GM19438 (cell line): ENCODE measurements at regions not wholly inside any gene's neighbourhood (a gene's known extent, or its start where the extent isn't known, plus 50 kb on each side); places are given as distances from the start of the nearest gene placed in this dataset.
"Not testable (repeated sequence)": the region's sequence is repeated elsewhere in the genome, so short reads cannot be mapped to it uniquely, and the experiment has no call there.

Source experiments
- ATAC-seq: cut with Tn5 transposase; IDR thresholded peaks from one replicate; pipeline ENCODE4 v1.9.1; 2021; ENCODE audit warnings: low read depth; ENCODE audit not compliant: unreplicated experiment

DNA sequence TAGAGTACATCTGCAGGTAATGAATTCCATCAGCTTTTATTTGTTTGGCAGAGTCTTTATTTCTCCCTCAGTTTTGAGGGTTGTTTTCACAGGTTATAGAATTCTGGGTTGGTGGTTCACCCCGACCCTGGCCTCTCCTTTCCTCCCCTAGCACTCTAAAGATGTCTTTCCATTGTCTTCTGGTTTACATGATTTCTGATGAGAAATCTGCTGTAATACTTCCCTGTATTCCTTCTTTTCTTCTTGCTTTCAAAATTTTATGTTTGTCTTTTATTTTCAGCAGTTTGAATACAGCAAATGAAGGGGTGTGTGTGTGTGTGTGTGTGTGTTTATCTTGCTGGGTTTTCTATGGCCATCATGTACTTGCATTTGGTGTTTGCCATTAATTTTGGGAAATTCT is 312.0 kb upstream of the RPS23 start:
- no peak for ATAC-seq

DNA sequence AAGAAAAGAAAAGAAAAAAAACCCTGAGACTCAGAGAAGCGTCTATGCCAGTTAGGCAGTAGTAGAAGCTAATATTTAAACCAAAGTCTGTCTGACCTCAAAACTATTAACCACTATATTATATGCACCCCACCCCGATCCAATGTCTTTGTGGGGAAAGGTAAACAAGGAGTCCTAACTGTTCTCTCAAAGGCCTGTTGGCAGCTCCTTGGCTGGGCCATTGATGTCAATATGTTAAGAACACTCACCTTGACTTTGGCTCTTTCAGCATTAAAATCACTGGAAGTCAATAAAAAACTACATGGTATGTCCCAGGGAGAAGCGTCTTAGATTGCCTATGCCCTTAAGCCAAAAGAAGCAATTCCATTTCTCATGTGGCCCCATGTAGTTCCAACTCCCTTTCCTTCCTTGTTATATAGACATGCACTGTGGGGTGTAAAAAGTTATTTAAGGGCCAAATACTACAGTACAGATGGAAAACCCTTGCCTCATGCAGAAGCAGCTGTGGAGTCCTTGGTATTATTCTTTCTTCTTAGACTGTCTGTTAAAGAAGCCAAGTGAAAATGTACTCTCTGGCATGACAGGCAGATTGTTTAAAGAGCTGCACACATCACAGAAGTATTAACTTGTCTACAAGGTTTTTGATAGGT is 308.6 kb upstream of the RPS23 start:
- no peak for ATAC-seq

- no peak for ATAC-seq
Observed at GRCh38 chr5:82586181-82586580, 308.0 kb upstream of the RPS23 start.

- no peak for ATAC-seq
Observed at GRCh38 chr5:82584631-82585030, 306.5 kb upstream of the RPS23 start.

GRCh38 chr5:82583331-82583730 is 305.2 kb upstream of the RPS23 start:
- ATAC-seq = not testable (repeated sequence)

GRCh38 chr5:82564963-82565362 is 286.8 kb upstream of the RPS23 start:
- ATAC-seq = no peak

- ATAC-seq = no peak
Observed at GRCh38 chr5:82563745-82564144, 285.6 kb upstream of the RPS23 start.

GRCh38 chr5:82562696-82563240 is 284.6 kb upstream of the RPS23 start:
- ATAC-seq = no peak

DNA sequence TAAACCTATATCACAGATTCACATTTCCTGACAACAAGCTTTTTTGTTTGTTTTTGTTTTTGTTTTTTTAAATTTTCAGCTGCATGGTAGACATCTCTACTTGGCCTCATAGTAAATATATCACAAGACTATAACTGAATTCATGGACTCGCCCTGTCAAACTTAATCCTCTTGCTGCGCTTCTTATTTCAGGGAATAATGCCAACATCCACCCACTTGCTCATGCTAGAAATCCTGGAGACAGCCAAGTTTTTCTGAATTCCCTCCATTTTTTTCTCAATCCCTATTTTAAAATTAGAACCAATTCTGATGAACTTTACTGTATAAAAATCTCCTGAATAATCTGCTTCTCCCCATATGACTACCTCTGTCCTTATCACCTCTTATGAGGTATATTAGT is 283.6 kb upstream of the RPS23 start:
- ATAC-seq = no peak

DNA sequence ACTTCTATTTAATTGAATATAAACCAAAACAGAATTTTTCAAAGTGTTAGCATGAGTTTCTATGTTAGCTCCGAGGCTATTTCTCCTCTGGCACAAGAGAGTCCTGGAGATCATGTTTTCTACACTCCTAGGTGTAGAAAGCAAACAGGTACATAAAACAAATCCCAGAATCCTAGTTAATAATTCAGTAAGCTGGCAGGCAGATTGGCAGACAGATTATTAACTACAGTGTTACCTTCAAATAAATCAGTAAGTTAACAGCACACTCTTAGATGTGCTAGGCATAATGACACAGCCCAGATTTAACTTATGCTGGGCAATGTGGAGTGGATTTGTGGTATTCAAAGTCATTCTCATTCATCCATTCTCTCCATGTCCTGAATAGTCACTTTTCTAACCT is 282.8 kb upstream of the RPS23 start:
- no peak for ATAC-seq

DNA sequence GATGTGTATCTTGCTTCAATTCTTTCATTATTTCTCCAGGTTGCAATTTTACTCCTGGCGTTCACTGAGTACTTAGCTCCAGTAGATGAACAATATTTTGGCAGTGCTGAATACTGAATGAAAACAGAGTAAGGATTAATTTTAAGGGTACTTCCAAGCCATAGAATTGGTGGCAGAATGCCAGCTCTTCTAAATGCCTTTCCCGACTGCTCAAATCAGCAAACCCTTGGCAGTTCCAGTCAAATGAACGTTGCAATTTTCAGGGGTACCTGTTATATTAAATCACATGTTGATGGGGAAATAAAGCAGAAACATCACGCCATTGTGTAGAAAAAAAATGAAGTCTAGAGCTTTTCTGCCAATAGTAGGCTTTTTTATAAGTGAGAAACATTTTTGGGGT is 282.4 kb upstream of the RPS23 start:
- no peak for ATAC-seq

- ATAC-seq = no peak
Observed at GRCh38 chr5:82551840-82552385, 273.8 kb upstream of the RPS23 start.

DNA sequence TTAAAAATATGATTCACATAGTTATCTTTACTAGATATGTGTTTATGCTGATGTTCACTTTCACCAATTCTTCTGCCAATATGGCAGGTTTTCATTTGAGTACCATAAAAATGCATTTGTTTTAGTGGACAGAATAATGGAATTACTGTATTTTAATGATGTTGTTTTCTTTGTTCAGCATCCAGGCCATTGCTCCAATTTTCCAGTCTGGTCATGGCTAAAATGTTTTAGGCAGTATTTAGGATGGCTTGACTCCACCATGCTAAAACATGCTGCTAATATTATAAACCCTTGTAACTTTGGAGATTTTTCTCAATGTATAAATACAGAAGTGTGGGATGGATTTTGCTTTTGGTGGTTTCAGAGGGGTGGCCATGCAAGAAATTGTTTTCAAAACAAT is 273.0 kb upstream of the RPS23 start:
- ATAC-seq = no peak

DNA sequence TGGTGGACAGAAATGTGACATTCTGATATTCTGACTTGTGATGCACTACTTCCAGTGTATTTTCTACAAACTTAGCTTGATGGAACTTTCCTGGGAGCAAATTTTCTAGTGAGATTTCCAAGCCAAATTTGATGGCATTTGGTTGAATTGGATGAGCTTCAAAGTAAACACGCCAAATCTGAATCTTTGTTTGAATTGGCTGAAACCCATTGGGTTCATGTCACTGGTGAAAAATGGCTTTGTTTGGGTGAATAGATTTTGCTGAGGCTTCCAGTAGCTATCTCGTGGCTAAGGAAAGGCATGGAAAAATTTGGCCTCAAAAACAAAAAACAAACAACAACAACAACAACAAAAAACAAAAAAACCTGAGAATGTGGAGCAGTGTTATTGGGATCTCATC is 271.1 kb upstream of the RPS23 start:
- ATAC-seq = no peak

GRCh38 chr5:82544004-82544403 is 265.9 kb upstream of the RPS23 start:
- no peak for ATAC-seq

- ATAC-seq = no peak
Observed at GRCh38 chr5:82540301-82540700, 262.1 kb upstream of the RPS23 start.

DNA sequence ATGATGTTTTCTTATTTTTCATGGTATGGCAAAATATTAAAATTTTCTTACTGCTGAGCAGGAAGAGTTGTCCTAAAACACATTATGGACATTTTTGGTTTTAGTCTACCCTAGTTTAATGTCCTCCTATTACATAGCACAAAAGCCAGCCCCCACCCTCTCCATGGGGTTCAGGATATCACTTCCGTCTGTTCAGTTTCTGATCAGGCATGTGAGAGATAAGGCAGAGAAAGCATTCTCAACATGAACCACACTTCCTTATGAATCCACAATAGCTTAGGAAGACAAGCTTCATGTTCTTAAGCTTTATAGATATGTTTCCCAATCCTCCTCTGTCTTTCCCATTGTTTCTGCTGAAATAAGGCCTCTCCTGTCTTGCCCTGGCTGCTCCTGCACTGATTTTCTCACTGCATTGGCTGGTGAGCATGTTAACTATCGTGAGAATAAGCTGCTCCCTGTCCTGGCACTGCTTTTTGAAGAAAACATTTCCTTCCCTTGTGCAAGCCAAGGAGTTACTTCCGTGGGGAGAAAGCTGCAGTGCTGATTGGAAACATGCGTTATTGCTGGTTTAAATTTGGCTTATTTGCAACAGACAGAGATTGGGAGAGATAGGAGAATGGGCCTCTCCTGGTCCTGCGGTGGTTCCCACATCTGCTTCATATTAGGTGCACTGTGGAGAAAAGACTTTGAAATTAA is 260.3 kb upstream of the RPS23 start:
- no peak for ATAC-seq

DNA sequence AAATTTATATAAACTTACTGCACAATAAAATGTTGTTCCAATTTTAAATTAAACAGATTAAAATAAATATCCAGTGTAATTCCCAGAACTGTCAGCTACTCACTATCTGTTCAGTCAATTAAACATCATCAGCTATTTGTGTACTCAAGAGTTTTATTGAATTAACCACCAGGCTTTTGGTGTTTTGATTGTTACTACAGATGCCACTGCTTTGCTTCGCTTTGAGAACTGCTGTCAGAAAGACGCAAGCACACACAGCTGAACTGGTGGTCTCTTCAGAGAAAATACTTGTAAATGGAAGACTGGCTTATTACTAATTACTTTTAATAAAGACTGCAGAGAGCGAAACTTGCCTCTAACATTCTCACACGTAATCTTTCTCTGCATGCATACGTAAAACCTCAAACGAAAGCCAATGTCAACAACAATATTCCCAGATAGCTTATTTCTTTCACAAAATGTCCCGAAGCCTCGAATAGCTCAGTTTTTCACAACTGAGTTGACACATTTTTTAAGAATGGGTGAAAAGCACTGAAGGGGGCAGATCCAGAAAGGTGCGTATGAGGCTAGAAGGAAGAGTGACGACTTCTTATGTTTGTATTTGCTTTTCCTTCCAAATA is 259.6 kb upstream of the RPS23 start:
- ATAC-seq = no peak

DNA sequence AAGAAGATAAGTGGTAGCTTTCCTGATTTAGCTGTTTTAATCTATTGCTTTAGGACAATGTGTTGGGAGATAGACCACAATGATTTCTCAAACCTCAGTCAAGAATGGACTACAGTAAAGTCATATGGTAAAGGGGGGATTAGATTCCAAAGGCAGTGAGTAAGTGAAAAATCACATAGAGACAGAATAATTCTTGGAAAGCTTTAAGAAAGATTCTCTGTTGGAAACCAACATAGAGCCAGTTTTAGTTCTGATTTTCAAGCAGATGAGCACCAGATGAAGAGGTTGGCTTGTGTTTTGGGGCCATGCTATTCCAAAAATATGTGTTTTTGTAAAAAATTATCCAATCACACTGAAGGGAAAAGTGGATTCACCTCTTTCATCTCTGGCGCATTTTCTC is 256.8 kb upstream of the RPS23 start:
- no peak for ATAC-seq

- ATAC-seq = not testable (repeated sequence)
Observed at GRCh38 chr5:82532075-82532474, 253.9 kb upstream of the RPS23 start.

- ATAC-seq = no peak
Observed at GRCh38 chr5:82526540-82526939, 248.4 kb upstream of the RPS23 start.
